Hepatocyte (in vitro differentiated cells): ENCODE measurements at regions not wholly inside any gene's neighbourhood (a gene's known extent, or its start where the extent isn't known, plus 50 kb on each side); places are given as distances from the start of the nearest gene placed in this dataset.

ENCODE experiments used
- DNase-seq: peaks from one replicate; pipeline ENCODE4 v3.0.0-alpha.2; 2016; ENCODE audit warnings: low spot score
- H2AFZ ChIP-seq: fragments of 200-600 bp; sonication (generic); 2 replicates; pipeline ENCODE4 v1.6.0; 2016; ENCODE audit warnings: antibody characterized with exemption, mild to moderate bottlenecking
- H3K27ac ChIP-seq: fragments of 200-600 bp; sonication (generic); 2 replicates; pipeline ENCODE4 v1.5.1; 2016; ENCODE audit warnings: mild to moderate bottlenecking
- H3K27me3 ChIP-seq: fragments of 200-600 bp; sonication (generic); 2 replicates; pipeline ENCODE4 v1.6.1; 2016
- H3K36me3 ChIP-seq: fragments of 200-600 bp; sonication (generic); replicated peaks from 2 replicates; pipeline ENCODE4 v1.5.1; 2016; ENCODE audit warnings: low read depth; ENCODE audit not compliant: insufficient read depth
- H3K4me1 ChIP-seq: fragments of 200-600 bp; sonication (generic); 2 replicates; pipeline ENCODE4 v1.5.1; 2016; ENCODE audit warnings: mild to moderate bottlenecking, moderate library complexity; ENCODE audit not compliant: insufficient read depth
- H3K4me2 ChIP-seq: fragments of 200-600 bp; sonication (generic); 2 replicates; pipeline ENCODE4 v1.6.0; 2016
- H3K4me3 ChIP-seq: fragments of 200-600 bp; sonication (generic); 2 replicates; pipeline ENCODE4 v1.5.1; 2016; ENCODE audit warnings: mild to moderate bottlenecking
- H3K79me2 ChIP-seq: fragments of 200-600 bp; sonication (generic); 2 replicates; pipeline ENCODE4 v1.6.0; 2017; ENCODE audit warnings: mild to moderate bottlenecking
- H3K9me2 ChIP-seq: fragments of 200-600 bp; sonication (generic); replicated peaks from 2 replicates; pipeline ENCODE4 v1.6.0; 2017; ENCODE audit warnings: mild to moderate bottlenecking; ENCODE audit not compliant: insufficient read depth
- H3K9me3 ChIP-seq: fragments of 200-600 bp; sonication (generic); 2 replicates; pipeline ENCODE4 v1.5.1; 2016; ENCODE audit warnings: low read depth, mild to moderate bottlenecking
- H4K20me1 ChIP-seq: fragments of 200-600 bp; sonication (generic); 2 replicates; pipeline ENCODE4 v1.6.0; 2016; ENCODE audit warnings: mild to moderate bottlenecking; ENCODE audit not compliant: insufficient read depth, poor library complexity, severe bottlenecking
- EZH2 ChIP-seq: fragments of 200-600 bp; sonication (generic); IDR thresholded peaks from 2 replicates; pipeline ENCODE4 v1.6.1; 2016; ENCODE audit warnings: antibody characterized with exemption, mild to moderate bottlenecking, borderline replicate concordance
- EZH2phosphoT487 ChIP-seq: fragments of 200-600 bp; sonication (generic); IDR thresholded peaks from one replicate; pipeline ENCODE4 v1.6.1; 2018; ENCODE audit warnings: antibody characterized with exemption, mild to moderate bottlenecking, low read depth, moderate library complexity; ENCODE audit not compliant: unreplicated experiment, severe bottlenecking
- WGBS: methylation state at CpG from one replicate; pipeline ENCODE4 v1.1.6; 2016; ENCODE audit warnings: low lambda C conversion rate; ENCODE audit errors: missing lambda C conversion rate; 5-methylcytosine and 5-hydroxymethylcytosine counted together
- TF ChIP-seq, protein P1 (sequence below): fragments of 200-600 bp; sonication (generic); IDR thresholded peaks from 2 replicates; pipeline ENCODE4 v1.5.1; 2016; ENCODE audit warnings: antibody characterized with exemption, mild to moderate bottlenecking; ENCODE audit not compliant: poor library complexity

DNA sequence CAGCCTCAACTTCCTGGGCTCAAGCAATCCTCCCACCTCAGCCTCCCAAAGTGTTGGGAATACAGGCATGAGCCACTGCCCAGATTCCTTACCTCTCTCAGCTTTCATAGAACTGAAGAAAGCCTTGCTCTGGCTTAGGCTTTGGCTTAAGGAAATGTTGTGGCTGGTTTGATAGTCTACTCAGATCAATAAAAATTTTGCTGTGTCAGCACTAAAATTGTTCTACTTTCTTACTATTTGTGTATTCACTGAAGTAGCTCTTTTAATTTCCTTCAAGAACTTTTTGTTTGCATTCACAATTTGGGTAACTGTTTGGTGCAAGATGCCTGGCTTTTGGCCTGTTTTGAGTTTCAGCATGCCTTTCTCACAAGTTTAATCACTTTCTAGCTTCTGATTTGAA lies 634.0 kb upstream of the FSHR start:
- TF ChIP-seq EZH2 (no peak), EZH2phosphoT487 (no peak)
- TF ChIP-seq, protein P1, sequence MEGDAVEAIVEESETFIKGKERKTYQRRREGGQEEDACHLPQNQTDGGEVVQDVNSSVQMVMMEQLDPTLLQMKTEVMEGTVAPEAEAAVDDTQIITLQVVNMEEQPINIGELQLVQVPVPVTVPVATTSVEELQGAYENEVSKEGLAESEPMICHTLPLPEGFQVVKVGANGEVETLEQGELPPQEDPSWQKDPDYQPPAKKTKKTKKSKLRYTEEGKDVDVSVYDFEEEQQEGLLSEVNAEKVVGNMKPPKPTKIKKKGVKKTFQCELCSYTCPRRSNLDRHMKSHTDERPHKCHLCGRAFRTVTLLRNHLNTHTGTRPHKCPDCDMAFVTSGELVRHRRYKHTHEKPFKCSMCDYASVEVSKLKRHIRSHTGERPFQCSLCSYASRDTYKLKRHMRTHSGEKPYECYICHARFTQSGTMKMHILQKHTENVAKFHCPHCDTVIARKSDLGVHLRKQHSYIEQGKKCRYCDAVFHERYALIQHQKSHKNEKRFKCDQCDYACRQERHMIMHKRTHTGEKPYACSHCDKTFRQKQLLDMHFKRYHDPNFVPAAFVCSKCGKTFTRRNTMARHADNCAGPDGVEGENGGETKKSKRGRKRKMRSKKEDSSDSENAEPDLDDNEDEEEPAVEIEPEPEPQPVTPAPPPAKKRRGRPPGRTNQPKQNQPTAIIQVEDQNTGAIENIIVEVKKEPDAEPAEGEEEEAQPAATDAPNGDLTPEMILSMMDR = no peak

DNA sequence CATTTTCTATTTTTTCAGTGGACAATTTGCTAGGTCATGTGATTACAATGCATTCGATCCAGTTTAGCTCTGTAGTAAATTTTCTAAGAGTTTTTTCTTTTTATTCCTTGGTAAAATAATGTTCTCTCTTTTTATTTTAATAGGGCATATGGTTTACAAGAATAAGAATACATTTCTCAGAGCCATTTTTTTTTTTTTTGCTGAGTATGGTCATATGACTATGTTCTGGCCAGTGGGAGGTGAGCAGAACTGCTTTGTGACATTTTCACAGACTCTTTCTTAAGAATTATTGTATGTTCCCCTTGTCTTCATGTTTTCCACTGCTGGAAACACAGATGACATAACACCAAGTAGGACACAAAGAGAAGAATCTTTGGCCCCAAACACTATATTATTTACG lies 626.6 kb upstream of the FSHR start:
- no peaks in the 10 kb centered on the region for H3K9me2 ChIP-seq
- H3K4me3 ChIP-seq = no peak overlapping the region
- DNase-seq = no peak
- no peaks in the 10 kb centered on the region for H3K36me3 ChIP-seq
- no peaks in the 10 kb centered on the region for H3K79me2 ChIP-seq
- H2AFZ ChIP-seq = no peak overlapping the region
- WGBS = 97% methylated on average over 2 of the region's 2 CpGs
- H3K4me2 ChIP-seq = no peak overlapping the region
- no peaks in the 10 kb centered on the region for H4K20me1 ChIP-seq
- no peak overlapping the region for H3K27ac ChIP-seq
- no peaks in the 10 kb centered on the region for H3K9me3 ChIP-seq
- TF ChIP-seq, protein P1 = no peak
- TF ChIP-seq EZH2 (no peak), EZH2phosphoT487 (no peak)
- no peaks in the 10 kb centered on the region for H3K4me1 ChIP-seq
- no peaks in the 10 kb centered on the region for H3K27me3 ChIP-seq

More for the DNA sequence above, 634.0 kb upstream of the FSHR start:
- H3K4me2 ChIP-seq = no peak overlapping the region
- H4K20me1 ChIP-seq = no peaks in the 10 kb centered on the region
- no peak overlapping the region for H3K27ac ChIP-seq
- DNase-seq = no peak
- H3K4me3 ChIP-seq = no peak overlapping the region
- H3K4me1 ChIP-seq = no peaks in the 10 kb centered on the region
- H3K36me3 ChIP-seq = no peaks in the 10 kb centered on the region
- no peaks in the 10 kb centered on the region for H3K9me2 ChIP-seq
- H2AFZ ChIP-seq = no peak overlapping the region
- H3K9me3 ChIP-seq = no peaks in the 10 kb centered on the region
- H3K27me3 ChIP-seq = no peaks in the 10 kb centered on the region
- H3K79me2 ChIP-seq = no peaks in the 10 kb centered on the region

DNA sequence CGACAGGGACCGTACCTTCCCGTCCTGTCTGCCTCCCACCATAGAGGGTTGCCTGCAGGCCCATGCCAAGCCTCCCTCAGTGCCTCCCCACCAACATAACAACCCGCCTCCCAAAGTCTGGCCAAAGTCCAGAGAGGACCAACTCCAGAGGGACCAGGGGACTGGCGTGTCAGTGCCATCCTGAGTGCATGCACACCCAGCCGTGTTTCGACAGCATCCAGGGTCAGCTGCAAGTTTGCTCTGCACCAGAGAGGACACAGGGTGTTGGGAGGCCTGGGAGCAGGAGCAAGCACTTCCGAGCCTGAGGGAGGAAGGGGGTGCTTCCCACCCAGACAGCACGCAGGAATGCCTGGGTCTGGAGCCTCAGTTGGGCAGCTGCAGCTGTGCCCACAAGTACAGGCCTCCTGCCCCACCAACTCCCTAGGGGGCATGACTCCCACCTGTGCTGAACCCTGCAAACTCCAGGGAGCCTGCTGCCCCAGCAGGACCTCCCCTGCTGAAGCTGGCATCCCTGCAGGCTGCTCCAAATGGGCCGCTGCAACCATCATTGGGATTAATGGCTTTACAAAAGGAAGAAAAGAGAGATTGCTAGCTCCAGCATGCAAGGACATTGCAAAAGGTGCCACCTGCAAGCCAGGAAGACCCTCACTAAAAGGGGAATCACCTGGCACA lies 618.1 kb upstream of the FSHR start:
- no peak overlapping the region for H3K4me2 ChIP-seq

More for the DNA sequence above, 618.1 kb upstream of the FSHR start:
- Histone ChIP-seq H3K27me3 (no peaks in the 10 kb centered on the region), H3K4me3 (no peak overlapping the region), H3K9me2 (no peaks in the 10 kb centered on the region), H4K20me1 (no peaks in the 10 kb centered on the region), H3K9me3 (no peaks in the 10 kb centered on the region), H3K79me2 (no peaks in the 10 kb centered on the region), H2AFZ (no peak overlapping the region), H3K27ac (no peak overlapping the region), H3K4me1 (no peaks in the 10 kb centered on the region), H3K36me3 (no peaks in the 10 kb centered on the region)
- no peak for TF ChIP-seq EZH2
- TF ChIP-seq, protein P1 = no peak
- no peak for TF ChIP-seq EZH2phosphoT487
- 96% methylated on average over 10 of the region's 10 CpGs for WGBS
- no peak for DNase-seq
